ENCODE measurements at regions not wholly inside any gene's neighbourhood (a gene's known extent, or its start where the extent isn't known, plus 50 kb on each side); places are given as distances from the start of the nearest gene placed in this dataset.
A peak's percentile ranks its signal among the peaks of the same experiment; 100 is the strongest.

GRCh38 chr4:133869486-133869885 lies 332.1 kb downstream of the PABPC4L start:
- DNase-seq (ENCODE audit: low read depth): no peak

GRCh38 chr4:133868856-133869255 lies 332.7 kb downstream of the PABPC4L start:
- DNase-seq (ENCODE audit: low read depth): no peak

GRCh38 chr4:133866328-133866699 lies 335.3 kb downstream of the PABPC4L start:
- no peak for DNase-seq (ENCODE audit: low read depth)

- DNase-seq (ENCODE audit: low read depth): peak; percentile 90
Measured at GRCh38 chr4:133865612-133866327, 335.8 kb downstream of the PABPC4L start.

GRCh38 chr4:133863153-133863552 lies 338.4 kb downstream of the PABPC4L start:
- DNase-seq (ENCODE audit: low read depth): no peak

- DNase-seq (ENCODE audit: low read depth): peak; percentile 58
Measured at GRCh38 chr4:133856731-133857355, 344.7 kb downstream of the PABPC4L start.

GRCh38 chr4:133855001-133855400 lies 346.6 kb downstream of the PABPC4L start:
- DNase-seq (ENCODE audit: low read depth): no peak

- no peak for DNase-seq (ENCODE audit: low read depth)
Measured at GRCh38 chr4:133839326-133839725, 362.3 kb downstream of the PABPC4L start.

- DNase-seq (ENCODE audit: low read depth): no peak
Measured at GRCh38 chr4:133823177-133823576, 378.4 kb downstream of the PABPC4L start.

GRCh38 chr4:133812954-133813353 lies 388.6 kb downstream of the PABPC4L start:
- no peak for DNase-seq (ENCODE audit: low read depth)

GRCh38 chr4:133812236-133812635 lies 389.4 kb downstream of the PABPC4L start:
- no peak for DNase-seq (ENCODE audit: low read depth)

GRCh38 chr4:133808151-133808550 lies 393.4 kb downstream of the PABPC4L start:
- DNase-seq (ENCODE audit: low read depth): no peak

GRCh38 chr4:133803341-133803740 lies 398.2 kb downstream of the PABPC4L start:
- no peak for DNase-seq (ENCODE audit: low read depth)

GRCh38 chr4:133802359-133803140 lies 399.0 kb downstream of the PABPC4L start:
- no peak for DNase-seq (ENCODE audit: low read depth)

- DNase-seq (ENCODE audit: low read depth): no peak
Measured at GRCh38 chr4:133801883-133802282, 399.7 kb downstream of the PABPC4L start.

GRCh38 chr4:133800966-133801365 lies 400.6 kb downstream of the PABPC4L start:
- no peak for DNase-seq (ENCODE audit: low read depth)

- DNase-seq (ENCODE audit: low read depth): no peak
Measured at GRCh38 chr4:133799717-133800315, 401.8 kb downstream of the PABPC4L start.

- DNase-seq (ENCODE audit: low read depth): no peak
Measured at GRCh38 chr4:133777661-133778060, 423.9 kb downstream of the PABPC4L start.

GRCh38 chr4:133776961-133777360 lies 424.6 kb downstream of the PABPC4L start:
- no peak for DNase-seq (ENCODE audit: low read depth)

- no peak for DNase-seq (ENCODE audit: low read depth)
Measured at GRCh38 chr4:133776503-133776902, 425.1 kb downstream of the PABPC4L start.

- DNase-seq (ENCODE audit: low read depth): peak; percentile 5
Measured at GRCh38 chr4:133775881-133776280, 425.7 kb downstream of the PABPC4L start.

- DNase-seq (ENCODE audit: low read depth): no peak
Measured at GRCh38 chr4:133775469-133775868, 426.1 kb downstream of the PABPC4L start.

GRCh38 chr4:133759428-133759827 lies 442.2 kb downstream of the PABPC4L start:
- DNase-seq (ENCODE audit: low read depth): no peak

All from GM04504 (cell line).